Omental fat pad (tissue), 3 donors: ENCODE measurements at regions not wholly inside any gene's neighbourhood (a gene's known extent, or its start where the extent isn't known, plus 50 kb on each side); places are given as distances from the start of the nearest gene placed in this dataset.

Experiments
- ATAC-seq: fragments of 150-250 bp; one replicate; pipeline ENCODE4 v1.9.1; 2016; ENCODE audit warnings: mild to moderate bottlenecking, moderate library complexity; ENCODE audit not compliant: low FRiP score
- DNase-seq: peaks from one replicate; pipeline ENCODE4 v3.0.0-alpha.2; 2019; ENCODE audit warnings: low spot score
- TF ChIP-seq, protein P1 (sequence below), 3 donors: fragments of 450-650 bp; IDR thresholded peaks; one replicate each; pipeline ENCODE4 v1.5.1; 2016 to 2017; ENCODE audit warnings: antibody characterized with exemption in 3 of 3, mild to moderate bottlenecking in 3 of 3, moderate library complexity in 2 of 3

DNA sequence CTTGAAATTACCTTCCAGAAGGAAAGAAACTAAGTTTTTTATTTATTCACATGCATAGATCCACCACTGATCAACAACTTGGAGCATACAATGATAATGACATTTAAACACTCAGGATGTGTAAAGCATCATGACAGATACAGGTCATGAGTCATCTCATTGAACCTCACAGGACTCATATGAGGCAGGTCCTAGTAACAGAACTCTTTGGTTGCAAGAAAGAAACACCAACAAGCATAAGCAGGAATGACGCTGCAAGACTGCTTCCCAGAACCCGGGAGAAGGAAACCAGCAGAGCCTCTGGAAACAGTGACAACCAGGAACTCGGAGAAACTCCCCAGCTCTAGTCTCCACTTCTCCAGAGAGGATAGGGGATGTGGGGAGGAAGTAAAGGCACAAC is 60.8 kb upstream of the IPO5 start:
- DNase-seq (no peak), ATAC-seq (no peak)
- TF ChIP-seq, protein P1, sequence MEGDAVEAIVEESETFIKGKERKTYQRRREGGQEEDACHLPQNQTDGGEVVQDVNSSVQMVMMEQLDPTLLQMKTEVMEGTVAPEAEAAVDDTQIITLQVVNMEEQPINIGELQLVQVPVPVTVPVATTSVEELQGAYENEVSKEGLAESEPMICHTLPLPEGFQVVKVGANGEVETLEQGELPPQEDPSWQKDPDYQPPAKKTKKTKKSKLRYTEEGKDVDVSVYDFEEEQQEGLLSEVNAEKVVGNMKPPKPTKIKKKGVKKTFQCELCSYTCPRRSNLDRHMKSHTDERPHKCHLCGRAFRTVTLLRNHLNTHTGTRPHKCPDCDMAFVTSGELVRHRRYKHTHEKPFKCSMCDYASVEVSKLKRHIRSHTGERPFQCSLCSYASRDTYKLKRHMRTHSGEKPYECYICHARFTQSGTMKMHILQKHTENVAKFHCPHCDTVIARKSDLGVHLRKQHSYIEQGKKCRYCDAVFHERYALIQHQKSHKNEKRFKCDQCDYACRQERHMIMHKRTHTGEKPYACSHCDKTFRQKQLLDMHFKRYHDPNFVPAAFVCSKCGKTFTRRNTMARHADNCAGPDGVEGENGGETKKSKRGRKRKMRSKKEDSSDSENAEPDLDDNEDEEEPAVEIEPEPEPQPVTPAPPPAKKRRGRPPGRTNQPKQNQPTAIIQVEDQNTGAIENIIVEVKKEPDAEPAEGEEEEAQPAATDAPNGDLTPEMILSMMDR (IDR thresholded peaks at IDR 0.05): no peak

DNA sequence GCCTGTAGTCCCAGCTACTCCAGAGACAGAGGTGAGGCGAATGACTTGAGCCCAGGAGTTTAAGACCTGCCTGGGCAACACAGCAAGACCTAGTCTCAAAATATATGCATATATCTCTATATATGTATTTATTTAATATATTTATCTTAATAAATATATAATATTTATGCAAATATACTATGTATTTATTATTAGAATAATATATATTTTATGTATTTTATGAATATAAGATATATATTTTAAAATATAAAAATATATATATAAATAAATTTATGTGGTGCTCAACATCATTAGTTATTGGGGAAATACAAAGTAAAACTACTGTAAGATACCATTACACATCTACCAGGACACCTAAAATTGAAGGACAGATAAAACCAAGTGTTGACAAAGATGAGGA is 58.1 kb upstream of the IPO5 start:
- TF ChIP-seq, protein P1 (IDR thresholded peaks at IDR 0.05): no peak
- ATAC-seq: no peak
- DNase-seq: no peak

DNA sequence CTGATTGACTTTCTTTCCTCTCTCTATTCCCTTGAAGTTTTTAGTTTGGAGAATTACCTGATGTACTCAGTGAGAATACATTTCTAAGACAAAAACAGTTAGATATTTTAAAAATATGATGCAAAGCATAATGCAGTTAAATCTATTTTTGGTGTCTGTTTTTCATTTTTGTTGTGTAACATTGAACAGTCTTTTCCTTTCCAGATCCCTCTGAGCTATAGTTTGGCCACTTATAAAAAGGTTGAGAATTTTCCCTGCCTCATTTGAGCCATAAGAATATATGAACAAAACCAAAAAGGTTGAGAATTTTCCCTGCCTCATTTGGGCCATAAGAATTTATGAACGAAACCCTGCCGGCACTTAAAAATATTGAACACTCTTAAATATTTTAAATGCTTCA is 57.0 kb upstream of the IPO5 start:
- TF ChIP-seq, protein P1 (IDR thresholded peaks at IDR 0.05): no peak
- no peak for ATAC-seq
- DNase-seq: no peak

DNA sequence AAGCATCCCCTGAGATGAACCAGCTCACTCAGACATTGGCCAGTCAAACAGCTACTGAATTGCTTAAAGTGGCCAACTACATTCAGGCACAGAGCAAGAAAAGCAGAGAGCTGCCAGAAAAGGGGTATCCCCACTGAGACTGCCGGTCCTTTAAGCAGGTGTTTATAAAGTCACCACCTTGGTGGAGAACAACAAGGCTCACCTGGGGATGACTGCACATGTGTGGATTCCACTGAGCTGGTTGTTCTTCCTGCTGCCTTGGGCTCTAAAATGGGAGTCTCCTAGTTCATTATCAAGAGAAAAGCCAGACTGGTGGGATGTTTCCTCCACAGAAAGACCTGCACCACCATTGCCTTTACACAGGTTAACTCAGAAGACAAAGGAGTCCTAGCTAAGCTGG is 51.8 kb upstream of the IPO5 start:
- ATAC-seq (no peak), DNase-seq (no peak)
- TF ChIP-seq, protein P1 (IDR thresholded peaks at IDR 0.05): no peak
